ENCODE measurements at regions not wholly inside any gene's neighbourhood (a gene's known extent, or its start where the extent isn't known, plus 50 kb on each side); places are given as distances from the start of the nearest gene placed in this dataset.

DNA sequence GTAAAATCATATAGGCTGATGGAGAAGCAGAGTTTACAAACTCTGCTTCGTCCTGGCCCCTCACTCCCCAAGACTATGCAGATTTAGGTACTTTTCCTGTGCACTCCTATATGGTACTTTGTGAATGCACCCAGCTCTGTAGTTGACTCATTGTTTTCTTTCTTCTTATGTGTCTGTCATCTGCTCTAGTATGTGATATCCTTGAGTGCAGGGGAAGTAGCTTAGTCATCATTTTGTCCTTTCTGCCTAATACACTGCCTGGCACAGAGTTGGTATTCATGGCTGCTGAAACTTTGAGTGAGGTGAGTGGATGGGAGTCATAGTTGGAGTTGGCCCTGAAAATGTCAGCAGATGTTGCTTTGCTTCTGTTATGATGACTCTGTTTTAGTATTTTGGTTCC, 222.6 kb downstream of the RNF144B start:
- TF ChIP-seq GATA3 (IDR thresholded peaks at IDR 0.05; ENCODE audit: low read depth, low read length) (no peak), GATA2 (IDR thresholded peaks at IDR 0.05; ENCODE audit: low read depth, low read length) (no peak)
